Esophagus squamous epithelium (tissue), 4 donors: ENCODE measurements at regions not wholly inside any gene's neighbourhood (a gene's known extent, or its start where the extent isn't known, plus 50 kb on each side); places are given as distances from the start of the nearest gene placed in this dataset.

Experiments
- POLR2A ChIP-seq, 4 donors: fragments of 450-650 bp; IDR thresholded peaks; one replicate each; pipeline ENCODE4 v1.6.1; 2017; ENCODE audit warnings: antibody characterized with exemption in 4 of 4, mild to moderate bottlenecking in 4 of 4, moderate library complexity in 3 of 4
- TF ChIP-seq, protein P1 (sequence below), 6 experiments: fragments of 450-650 bp in 4 of 6; fragments of 200-600 bp in 2 of 6; sonication (generic) in 2 of 6; IDR thresholded peaks; one replicate each; pipeline ENCODE4 v1.5.1; 2016 to 2019; ENCODE audit warnings: antibody characterized with exemption in 6 of 6, mild to moderate bottlenecking in 4 of 6, moderate library complexity in 4 of 6

DNA sequence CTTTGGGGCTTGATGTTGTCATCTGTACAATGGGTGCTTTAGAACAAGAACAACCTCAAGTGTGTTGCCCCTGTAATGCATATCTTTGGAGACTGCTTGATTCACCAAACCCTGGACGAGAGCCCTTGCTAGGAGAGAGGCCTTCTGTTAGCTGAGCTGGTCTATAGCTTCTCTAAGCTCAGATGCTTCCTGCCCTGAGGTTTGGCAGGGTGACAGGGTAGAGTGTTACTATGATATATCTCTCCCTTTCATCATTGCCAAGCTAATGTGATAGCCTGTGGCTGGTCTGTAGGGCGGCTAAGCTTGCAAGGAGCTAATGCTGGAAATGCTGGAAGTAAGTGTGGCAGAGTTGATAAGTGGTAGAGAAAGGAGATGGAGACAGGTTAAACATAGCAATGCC, 364.1 kb downstream of the RPS24 start:
- no peak for TF ChIP-seq POLR2A (IDR thresholded peaks at IDR 0.05)
- TF ChIP-seq, protein P1, sequence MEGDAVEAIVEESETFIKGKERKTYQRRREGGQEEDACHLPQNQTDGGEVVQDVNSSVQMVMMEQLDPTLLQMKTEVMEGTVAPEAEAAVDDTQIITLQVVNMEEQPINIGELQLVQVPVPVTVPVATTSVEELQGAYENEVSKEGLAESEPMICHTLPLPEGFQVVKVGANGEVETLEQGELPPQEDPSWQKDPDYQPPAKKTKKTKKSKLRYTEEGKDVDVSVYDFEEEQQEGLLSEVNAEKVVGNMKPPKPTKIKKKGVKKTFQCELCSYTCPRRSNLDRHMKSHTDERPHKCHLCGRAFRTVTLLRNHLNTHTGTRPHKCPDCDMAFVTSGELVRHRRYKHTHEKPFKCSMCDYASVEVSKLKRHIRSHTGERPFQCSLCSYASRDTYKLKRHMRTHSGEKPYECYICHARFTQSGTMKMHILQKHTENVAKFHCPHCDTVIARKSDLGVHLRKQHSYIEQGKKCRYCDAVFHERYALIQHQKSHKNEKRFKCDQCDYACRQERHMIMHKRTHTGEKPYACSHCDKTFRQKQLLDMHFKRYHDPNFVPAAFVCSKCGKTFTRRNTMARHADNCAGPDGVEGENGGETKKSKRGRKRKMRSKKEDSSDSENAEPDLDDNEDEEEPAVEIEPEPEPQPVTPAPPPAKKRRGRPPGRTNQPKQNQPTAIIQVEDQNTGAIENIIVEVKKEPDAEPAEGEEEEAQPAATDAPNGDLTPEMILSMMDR (IDR thresholded peaks at IDR 0.05), result no peak
